ENCODE measurements at regions not wholly inside any gene's neighbourhood (a gene's known extent, or its start where the extent isn't known, plus 50 kb on each side); places are given as distances from the start of the nearest gene placed in this dataset.
"Not testable (repeated sequence)": the region's sequence is repeated elsewhere in the genome, so short reads cannot be mapped to it uniquely, and the experiment has no call there.

DNA sequence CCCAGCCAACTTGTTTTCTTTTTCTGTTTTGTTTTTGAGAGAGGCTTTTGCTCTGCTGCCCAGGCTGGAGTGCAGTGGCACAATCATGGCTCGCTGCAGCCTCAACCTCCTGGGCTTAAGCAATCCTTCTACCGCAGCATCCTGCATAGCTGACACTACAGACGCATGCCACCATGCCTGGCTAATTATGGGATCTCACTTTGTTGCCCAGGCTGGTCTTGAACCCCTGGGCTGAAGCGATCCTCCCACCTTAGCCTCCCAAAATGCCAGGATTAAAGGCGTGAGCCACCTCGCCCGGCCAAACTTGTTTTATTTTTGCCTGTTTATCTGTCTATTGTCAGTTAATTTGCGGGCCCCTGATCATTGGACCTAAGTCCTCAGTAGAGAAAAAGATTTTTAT, 61.6 kb upstream of the MSH6 start:
- Histone ChIP-seq H3K27me3 (no peaks in the 10 kb centered on the region), H3K4me1 (no peaks in the 10 kb centered on the region), H3K4me3 (no peak overlapping the region), H3K27ac (no peak overlapping the region), H3K9me3 (no peaks in the 10 kb centered on the region), H3K36me3 (no peaks in the 10 kb centered on the region)
- ATAC-seq: no peak
- TF ChIP-seq CTCF (IDR thresholded peaks at IDR 0.05) (no peak), POLR2AphosphoS5 (IDR thresholded peaks at IDR 0.05) (no peak), POLR2A (IDR thresholded peaks at IDR 0.05) (no peak), EP300 (IDR thresholded peaks at IDR 0.05) (no peak)
- WGBS, 2 donors (ENCODE audit: low coverage in 1 of 2): 97 to 98% methylated on average over 5 to 8 of the region's 8 CpGs

DNA sequence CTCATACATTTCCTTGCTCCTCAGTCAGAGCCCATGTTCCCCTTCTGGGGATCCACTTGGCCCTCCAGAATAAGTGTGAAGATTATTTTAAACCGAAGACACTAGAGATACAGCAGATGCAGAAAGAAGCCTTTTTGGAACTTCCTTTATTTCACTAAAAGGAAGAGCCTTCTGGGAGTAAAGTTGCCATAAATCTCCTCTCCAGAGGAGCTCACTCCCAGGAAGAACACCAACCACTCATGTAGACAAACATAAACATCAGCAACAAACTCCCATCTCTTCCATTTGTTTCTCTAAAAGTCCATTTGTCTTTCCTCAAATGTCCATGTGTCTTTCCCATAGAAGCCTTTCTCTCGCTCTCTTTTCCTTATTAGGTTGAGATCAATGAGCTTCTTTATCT, 62.4 kb upstream of the MSH6 start:
- Histone ChIP-seq H3K36me3 (no peaks in the 10 kb centered on the region), H3K4me1 (no peaks in the 10 kb centered on the region), H3K27me3 (no peaks in the 10 kb centered on the region), H3K27ac (no peak overlapping the region), H3K4me3 (no peak overlapping the region), H3K9me3 (no peaks in the 10 kb centered on the region)
- WGBS, 2 donors (ENCODE audit: low coverage in 1 of 2): 0% methylated on average over 2 of the region's 2 CpGs
- no peak for TF ChIP-seq POLR2A (IDR thresholded peaks at IDR 0.05)
- TF ChIP-seq CTCF (IDR thresholded peaks at IDR 0.05): no peak
- ATAC-seq: no peak

DNA sequence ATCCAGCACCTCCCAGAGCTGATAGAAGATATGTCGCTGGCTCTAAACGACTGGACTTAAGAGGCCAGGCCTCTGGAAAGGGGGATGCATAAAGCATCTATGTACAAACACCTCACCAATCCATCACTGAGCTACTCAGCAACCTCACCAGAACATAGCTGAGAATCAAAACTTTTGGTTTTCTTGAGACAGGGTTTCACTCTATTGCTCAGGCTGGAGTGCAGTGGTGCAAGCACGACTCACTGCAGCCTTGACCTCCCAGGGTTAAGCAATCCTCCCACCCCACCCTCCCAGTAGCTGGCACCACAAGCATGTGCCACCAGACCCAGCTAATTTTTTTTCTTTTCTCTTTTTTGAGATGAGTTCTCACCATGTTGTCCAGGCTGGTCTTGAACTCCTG, 62.9 kb upstream of the MSH6 start:
- ATAC-seq: no peak
- no peaks in the 10 kb centered on the region for H3K36me3 ChIP-seq
- TF ChIP-seq POLR2A (IDR thresholded peaks at IDR 0.05) (no peak), POLR2AphosphoS5 (IDR thresholded peaks at IDR 0.05) (no peak), EP300 (IDR thresholded peaks at IDR 0.05) (no peak), CTCF (IDR thresholded peaks at IDR 0.05) (no peak)

GRCh38 chr2:47719099-47719498, 63.8 kb upstream of the MSH6 start:
- 20 to 43% methylated on average over 4 of the region's 4 CpGs for WGBS, 2 donors (ENCODE audit: low coverage in 1 of 2)
- ATAC-seq: no peak
- H3K27ac ChIP-seq: no peak overlapping the region
- no peaks in the 10 kb centered on the region for H3K9me3 ChIP-seq
- H3K4me1 ChIP-seq: no peaks in the 10 kb centered on the region
- no peak for TF ChIP-seq POLR2AphosphoS5 (IDR thresholded peaks at IDR 0.05)
- no peak for TF ChIP-seq POLR2A (IDR thresholded peaks at IDR 0.05)
- TF ChIP-seq EP300 (IDR thresholded peaks at IDR 0.05): no peak
- TF ChIP-seq CTCF (IDR thresholded peaks at IDR 0.05): no peak
- no peaks in the 10 kb centered on the region for H3K27me3 ChIP-seq
- no peaks in the 10 kb centered on the region for H3K36me3 ChIP-seq
- H3K4me3 ChIP-seq: no peak overlapping the region

More for the DNA sequence above, 62.9 kb upstream of the MSH6 start:
- H3K27ac ChIP-seq: no peak overlapping the region
- WGBS, 2 donors (ENCODE audit: low coverage in 1 of 2): 58 to 70% methylated on average over 2 of the region's 3 CpGs
- H3K4me1 ChIP-seq: no peaks in the 10 kb centered on the region
- no peak overlapping the region for H3K4me3 ChIP-seq
- H3K9me3 ChIP-seq: no peaks in the 10 kb centered on the region
- no peaks in the 10 kb centered on the region for H3K27me3 ChIP-seq

DNA sequence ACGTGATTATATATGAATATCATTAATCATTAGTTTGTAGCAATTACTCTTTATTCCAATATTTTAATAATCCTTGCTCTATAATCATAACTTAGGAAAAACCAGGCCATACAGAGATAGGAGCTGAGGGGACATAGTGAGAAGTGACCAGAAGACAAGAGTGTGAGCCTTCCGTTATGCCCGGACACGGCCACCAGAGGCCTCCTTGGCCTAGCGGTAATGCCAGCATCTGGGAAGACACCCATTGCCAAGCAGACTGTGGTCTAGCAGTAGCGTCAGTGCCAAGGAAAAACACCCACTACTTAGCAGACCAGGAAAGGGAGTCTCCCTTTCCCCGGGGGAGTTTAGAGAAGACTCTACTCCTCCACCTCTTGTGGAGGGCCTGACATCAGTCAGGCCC, 66.6 kb upstream of the MSH6 start:
- ATAC-seq: not testable (repeated sequence)
- 60 to 95% methylated on average over 3 to 5 of the region's 7 CpGs for WGBS, 2 donors (ENCODE audit: low coverage in 1 of 2)

DNA sequence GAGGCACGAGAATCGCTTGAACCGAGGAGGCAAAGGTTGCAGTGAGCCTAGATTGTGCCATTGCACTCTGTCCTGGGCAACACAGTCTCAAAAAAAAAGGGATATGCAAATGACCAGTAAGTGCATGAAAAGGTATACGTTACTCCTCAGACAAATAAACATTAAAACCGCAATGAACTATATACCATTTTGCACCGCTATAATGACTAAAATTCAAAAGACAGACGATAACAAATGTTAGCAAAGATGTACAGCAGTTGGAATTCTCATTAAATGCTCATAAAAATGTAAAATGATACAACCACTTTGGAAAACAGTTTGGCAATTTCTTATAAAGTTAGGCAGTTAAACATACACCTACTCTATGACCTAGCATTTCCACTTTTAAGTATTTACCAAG, 67.4 kb upstream of the MSH6 start:
- Histone ChIP-seq H3K27me3 (no peaks in the 10 kb centered on the region), H3K27ac (no peak overlapping the region), H3K4me1 (no peaks in the 10 kb centered on the region), H3K36me3 (no peaks in the 10 kb centered on the region), H3K9me3 (no peaks in the 10 kb centered on the region), H3K4me3 (no peak overlapping the region)
- ATAC-seq: no peak
- no peak for TF ChIP-seq EP300 (IDR thresholded peaks at IDR 0.05)
- no peak for TF ChIP-seq CTCF (IDR thresholded peaks at IDR 0.05)
- TF ChIP-seq POLR2AphosphoS5 (IDR thresholded peaks at IDR 0.05): no peak
- TF ChIP-seq POLR2A (IDR thresholded peaks at IDR 0.05): no peak
- 70 to 83% methylated on average over 7 of the region's 7 CpGs for WGBS, 2 donors (ENCODE audit: low coverage in 1 of 2)

More for the DNA sequence above, 66.6 kb upstream of the MSH6 start:
- H3K36me3 ChIP-seq, H3K27ac ChIP-seq, H3K4me1 ChIP-seq, H3K27me3 ChIP-seq, H3K9me3 ChIP-seq, H3K4me3 ChIP-seq: not testable (repeated sequence)
